ENCODE measurements at regions not wholly inside any gene's neighbourhood (a gene's known extent, or its start where the extent isn't known, plus 50 kb on each side); places are given as distances from the start of the nearest gene placed in this dataset.

GRCh38 chr7:121451367-121452094, 55.4 kb upstream of the FAM3C start:
- H3K4me1 ChIP-seq (ENCODE audit: control insufficient read depth in 2 of 3, insufficient read depth in 2 of 3, low read depth in 1 of 3, low read length in 3 of 3): no peaks in the 10 kb centered on the region
- no peak for FAIRE-seq
- no peaks in the 10 kb centered on the region for H3K9me3 ChIP-seq (ENCODE audit: control insufficient read depth in 2 of 3, insufficient read depth in 1 of 3, low read length in 3 of 3)
- no peak overlapping the region for H3K27ac ChIP-seq (ENCODE audit: low read depth in 2 of 2, low read length in 2 of 2)
- DNase-seq: no peak
- H3K9ac ChIP-seq (ENCODE audit: low read length in 3 of 3): no peak overlapping the region
- H3K4me3 ChIP-seq (ENCODE audit: low read length in 3 of 3): no peak overlapping the region
- H3K27me3 ChIP-seq (ENCODE audit: control insufficient read depth, insufficient read depth, low read length): no peaks in the 10 kb centered on the region
- no peaks in the 10 kb centered on the region for H3K36me3 ChIP-seq (ENCODE audit: control insufficient read depth in 2 of 3, insufficient read depth in 3 of 3, low read length in 3 of 3)
- TF ChIP-seq, protein P1, sequence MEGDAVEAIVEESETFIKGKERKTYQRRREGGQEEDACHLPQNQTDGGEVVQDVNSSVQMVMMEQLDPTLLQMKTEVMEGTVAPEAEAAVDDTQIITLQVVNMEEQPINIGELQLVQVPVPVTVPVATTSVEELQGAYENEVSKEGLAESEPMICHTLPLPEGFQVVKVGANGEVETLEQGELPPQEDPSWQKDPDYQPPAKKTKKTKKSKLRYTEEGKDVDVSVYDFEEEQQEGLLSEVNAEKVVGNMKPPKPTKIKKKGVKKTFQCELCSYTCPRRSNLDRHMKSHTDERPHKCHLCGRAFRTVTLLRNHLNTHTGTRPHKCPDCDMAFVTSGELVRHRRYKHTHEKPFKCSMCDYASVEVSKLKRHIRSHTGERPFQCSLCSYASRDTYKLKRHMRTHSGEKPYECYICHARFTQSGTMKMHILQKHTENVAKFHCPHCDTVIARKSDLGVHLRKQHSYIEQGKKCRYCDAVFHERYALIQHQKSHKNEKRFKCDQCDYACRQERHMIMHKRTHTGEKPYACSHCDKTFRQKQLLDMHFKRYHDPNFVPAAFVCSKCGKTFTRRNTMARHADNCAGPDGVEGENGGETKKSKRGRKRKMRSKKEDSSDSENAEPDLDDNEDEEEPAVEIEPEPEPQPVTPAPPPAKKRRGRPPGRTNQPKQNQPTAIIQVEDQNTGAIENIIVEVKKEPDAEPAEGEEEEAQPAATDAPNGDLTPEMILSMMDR (IDR thresholded peaks at IDR 0.05; ENCODE audit: borderline replicate concordance, extremely low read depth, insufficient read depth): no peak
- intact Hi-C loops (cut with DNase I): no loop called here

DNA sequence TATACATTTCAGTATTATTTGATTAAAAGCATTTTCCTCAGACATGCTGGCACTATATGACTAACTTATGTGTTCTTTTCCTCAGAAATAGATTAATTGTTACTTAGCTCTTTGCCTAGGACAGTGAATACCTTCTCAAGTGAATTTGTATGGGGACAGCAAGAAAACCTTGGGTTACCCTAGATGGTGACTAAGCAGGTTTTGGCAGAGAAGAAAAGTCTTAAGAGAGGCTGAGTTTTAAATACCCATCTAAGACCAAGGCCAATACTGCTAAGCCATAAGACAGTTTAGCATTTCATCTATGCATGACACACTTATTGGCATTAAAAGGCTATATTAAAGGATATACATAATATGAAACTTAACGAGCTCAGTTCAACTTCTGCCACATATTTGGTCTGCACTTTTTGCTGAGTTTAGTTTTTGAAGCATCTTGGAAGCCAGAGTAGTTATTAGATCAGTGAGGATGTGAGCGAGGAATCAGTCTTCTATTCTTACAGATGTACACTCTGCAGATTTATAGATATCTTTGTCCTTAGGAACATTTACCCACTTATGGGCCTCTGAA, 54.6 kb upstream of the FAM3C start:
- Histone ChIP-seq H3K27me3 (ENCODE audit: control insufficient read depth, insufficient read depth, low read length) (no peaks in the 10 kb centered on the region), H3K9me3 (ENCODE audit: control insufficient read depth in 2 of 3, insufficient read depth in 1 of 3, low read length in 3 of 3) (no peaks in the 10 kb centered on the region), H3K36me3 (ENCODE audit: control insufficient read depth in 2 of 3, insufficient read depth in 3 of 3, low read length in 3 of 3) (no peaks in the 10 kb centered on the region), H3K4me1 (ENCODE audit: control insufficient read depth in 2 of 3, insufficient read depth in 2 of 3, low read depth in 1 of 3, low read length in 3 of 3) (no peaks in the 10 kb centered on the region), H3K9ac (ENCODE audit: low read length in 3 of 3) (no peak overlapping the region), H3K27ac (ENCODE audit: low read depth in 2 of 2, low read length in 2 of 2) (no peak overlapping the region), H3K4me3 (ENCODE audit: low read length in 3 of 3) (no peak overlapping the region)
- intact Hi-C loops (cut with DNase I): no loop called here
- FAIRE-seq: no peak
- DNase-seq: no peak
- TF ChIP-seq, protein P1 (IDR thresholded peaks at IDR 0.05; ENCODE audit: borderline replicate concordance, extremely low read depth, insufficient read depth): no peak

DNA sequence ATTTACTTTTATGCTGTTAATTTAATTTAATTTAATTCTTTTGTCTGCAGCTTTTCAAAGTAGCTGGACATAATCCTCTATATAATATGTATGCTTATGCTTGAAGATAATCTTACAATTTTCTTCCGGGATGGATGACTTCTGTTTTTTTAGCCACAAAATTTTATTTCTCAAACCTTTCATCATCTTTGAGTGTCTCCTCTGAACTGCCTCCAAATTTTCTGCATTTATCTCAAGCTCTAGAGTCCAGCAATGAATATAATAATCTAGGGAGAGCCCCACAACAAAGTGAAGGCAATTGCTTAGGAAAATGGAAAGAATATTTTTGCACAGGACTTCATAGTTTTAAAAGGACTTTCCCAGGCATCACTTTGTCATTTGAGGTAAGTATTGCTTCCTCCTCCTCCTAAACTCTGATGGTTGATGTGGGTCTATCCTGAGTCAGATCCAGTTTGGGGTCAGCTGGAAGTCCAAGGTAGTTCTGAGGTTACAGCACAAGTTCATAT, 53.7 kb upstream of the FAM3C start:
- intact Hi-C loops (cut with DNase I): no loop called here
- Histone ChIP-seq H3K36me3 (ENCODE audit: control insufficient read depth in 2 of 3, insufficient read depth in 3 of 3, low read length in 3 of 3) (no peaks in the 10 kb centered on the region), H3K4me3 (ENCODE audit: low read length in 3 of 3) (no peak overlapping the region), H3K27me3 (ENCODE audit: control insufficient read depth, insufficient read depth, low read length) (no peaks in the 10 kb centered on the region), H3K9me3 (ENCODE audit: control insufficient read depth in 2 of 3, insufficient read depth in 1 of 3, low read length in 3 of 3) (no peaks in the 10 kb centered on the region), H3K4me1 (ENCODE audit: control insufficient read depth in 2 of 3, insufficient read depth in 2 of 3, low read depth in 1 of 3, low read length in 3 of 3) (no peaks in the 10 kb centered on the region), H3K27ac (ENCODE audit: low read depth in 2 of 2, low read length in 2 of 2) (no peak overlapping the region), H3K9ac (ENCODE audit: low read length in 3 of 3) (no peak overlapping the region)
- FAIRE-seq (no peak), DNase-seq (peak in 1 of 5 donors; percentile 42)
- TF ChIP-seq, protein P1 (IDR thresholded peaks at IDR 0.05; ENCODE audit: borderline replicate concordance, extremely low read depth, insufficient read depth): no peak
